Spleen (tissue), 11 donors: ENCODE measurements at regions not wholly inside any gene's neighbourhood (a gene's known extent, or its start where the extent isn't known, plus 50 kb on each side); places are given as distances from the start of the nearest gene placed in this dataset.

Experiments used
- DNase-seq: peaks from one replicate; pipeline ENCODE4 v3.0.0-alpha.2; 2020
- H3K27ac ChIP-seq, 8 donors: fragments of 200-600 bp; sonication (generic) in 7 of 8; 1 replicate in 4 of 8; 2 replicates in 4 of 8; pipeline versions ENCODE4 v1.5.0 to v1.8.0; 2016 to 2021; ENCODE audit warnings: inconsistent platforms in 4 of 8, mild to moderate bottlenecking in 4 of 8, moderate library complexity in 1 of 8
- H3K27me3 ChIP-seq, 7 donors: fragments of 200-600 bp; sonication (generic) in 6 of 7; replicated peaks in 1 of 7; 1 replicate in 4 of 7; 2 replicates in 3 of 7; pipeline versions ENCODE4 v1.5.0 to v1.8.0; 2016 to 2021; ENCODE audit warnings: inconsistent platforms in 3 of 7, mild to moderate bottlenecking in 1 of 7
- H3K36me3 ChIP-seq, 6 donors: fragments of 200-600 bp; sonication (generic) in 5 of 6; 1 replicate in 4 of 6; 2 replicates in 2 of 6; pipeline versions ENCODE4 v1.5.0 to v1.8.0; 2016 to 2021; ENCODE audit warnings: inconsistent platforms in 2 of 6
- H3K4me1 ChIP-seq, 6 donors: fragments of 200-600 bp; sonication (generic) in 5 of 6; 1 replicate in 3 of 6; 2 replicates in 3 of 6; pipeline versions ENCODE4 v1.5.0 to v1.8.0; 2016 to 2021; ENCODE audit warnings: inconsistent platforms in 3 of 6
- H3K4me3 ChIP-seq, 8 donors: fragments of 200-600 bp; sonication (generic) in 7 of 8; 1 replicate in 4 of 8; 2 replicates in 4 of 8; pipeline versions ENCODE4 v1.5.0 to v1.8.0; 2016 to 2021; ENCODE audit warnings: inconsistent platforms in 4 of 8, mild to moderate bottlenecking in 4 of 8, moderate library complexity in 2 of 8
- H3K9me3 ChIP-seq, 8 donors: fragments of 200-600 bp; sonication (generic) in 7 of 8; 1 replicate in 4 of 8; 2 replicates in 4 of 8; pipeline versions ENCODE4 v1.5.0 to v1.8.0; 2016 to 2021; ENCODE audit warnings: inconsistent platforms in 4 of 8
- POLR2A ChIP-seq, 3 donors: fragments of 450-650 bp; IDR thresholded peaks; one replicate each; pipeline ENCODE4 v1.5.1; 2017; ENCODE audit warnings: antibody characterized with exemption in 3 of 3, mild to moderate bottlenecking in 1 of 3
- POLR2AphosphoS5 ChIP-seq, 3 donors: sonication (generic); formaldehyde crosslinking; IDR thresholded peaks; one replicate each; pipeline ENCODE4 v1.5.1; 2017; ENCODE audit warnings: antibody characterized with exemption in 3 of 3
- WGBS, 5 donors: extraction: QIAGEN DNeasy Blood & Tissue Kit in 3 of 5; methylation state at CpG; one replicate each; pipeline versions ENCODE4 v1.1.5 to v1.1.7; 2013 to 2018; 5-methylcytosine and 5-hydroxymethylcytosine counted together
- intact Hi-C: fragments of 100-400 bp; cut with DNase I; formaldehyde crosslinking; loops from one replicate; pipeline ENCODE4 v1.15.0; 2023; ENCODE audit warnings: low total_unique reads
- TF ChIP-seq, protein P1 (sequence below), 11 experiments: fragments of 200-600 bp in 7 of 11; fragments of 450-650 bp in 4 of 11; sonication (generic) in 4 of 11; IDR thresholded peaks in 8 of 11; conservative IDR thresholded peaks in 3 of 11; 1 replicate in 7 of 11; 2 replicates in 4 of 11; pipeline versions ENCODE4 v1.4.0 to v1.8.0; 2016 to 2021; ENCODE audit warnings: antibody characterized with exemption in 11 of 11, inconsistent platforms in 4 of 11, mild to moderate bottlenecking in 1 of 11
- donor health status: healthy with polysubstance abuse.
- donor health status: DM: no; HTN: no; CAD: no; lungs with moderate emphysema.
- donor health status: DM: no; HTN: no; CAD: no.
- donor health status: Bipolar disorder and iron deficiency.
- donor health status: healthy.
- donor health status: DM: no; HTN: no; CAD: no.
- donor health status: DM: yes; HTN: yes; CAD: no.

- TF ChIP-seq POLR2AphosphoS5 (IDR thresholded peaks at IDR 0.05) (peak in 1 of 3 donors; percentile 30), POLR2A (IDR thresholded peaks at IDR 0.05) (no peak)
- TF ChIP-seq, protein P1, sequence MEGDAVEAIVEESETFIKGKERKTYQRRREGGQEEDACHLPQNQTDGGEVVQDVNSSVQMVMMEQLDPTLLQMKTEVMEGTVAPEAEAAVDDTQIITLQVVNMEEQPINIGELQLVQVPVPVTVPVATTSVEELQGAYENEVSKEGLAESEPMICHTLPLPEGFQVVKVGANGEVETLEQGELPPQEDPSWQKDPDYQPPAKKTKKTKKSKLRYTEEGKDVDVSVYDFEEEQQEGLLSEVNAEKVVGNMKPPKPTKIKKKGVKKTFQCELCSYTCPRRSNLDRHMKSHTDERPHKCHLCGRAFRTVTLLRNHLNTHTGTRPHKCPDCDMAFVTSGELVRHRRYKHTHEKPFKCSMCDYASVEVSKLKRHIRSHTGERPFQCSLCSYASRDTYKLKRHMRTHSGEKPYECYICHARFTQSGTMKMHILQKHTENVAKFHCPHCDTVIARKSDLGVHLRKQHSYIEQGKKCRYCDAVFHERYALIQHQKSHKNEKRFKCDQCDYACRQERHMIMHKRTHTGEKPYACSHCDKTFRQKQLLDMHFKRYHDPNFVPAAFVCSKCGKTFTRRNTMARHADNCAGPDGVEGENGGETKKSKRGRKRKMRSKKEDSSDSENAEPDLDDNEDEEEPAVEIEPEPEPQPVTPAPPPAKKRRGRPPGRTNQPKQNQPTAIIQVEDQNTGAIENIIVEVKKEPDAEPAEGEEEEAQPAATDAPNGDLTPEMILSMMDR (IDR thresholded peaks at IDR 0.05 in 8 of 11, conservative IDR thresholded peaks at IDR 0.05 in 3 of 11) = peak in 1 of 11 experiments; percentile 21
- WGBS, 5 donors = 25 to 50% (median 38%) methylated on average over 4 of the region's 4 CpGs
- peak overlapping the region; percentile 1 to 86 (median 82) for H3K27ac ChIP-seq
Measured at GRCh38 chr2:64852771-64853241, 136.4 kb upstream of the SLC1A4 start.

DNA sequence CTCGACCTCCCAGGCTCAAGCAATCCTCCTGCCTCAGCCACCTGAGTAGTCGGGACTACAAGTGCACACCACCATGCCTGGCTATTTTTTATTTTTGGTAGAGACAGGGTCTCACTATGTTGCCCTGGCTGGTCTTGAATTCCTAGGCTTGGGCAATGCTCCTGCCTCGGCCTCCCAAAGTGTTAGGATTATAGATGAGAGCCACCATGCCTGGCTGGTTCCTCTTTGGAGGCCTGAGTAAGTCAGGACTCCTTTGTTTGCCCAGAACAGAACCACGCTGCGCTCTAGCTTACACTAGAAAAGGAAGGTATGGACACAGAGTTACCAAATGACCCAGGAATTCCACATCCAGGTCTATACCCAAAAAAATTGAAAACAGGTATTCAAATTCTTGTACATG, 135.9 kb upstream of the SLC1A4 start:
- no peaks in the 10 kb centered on the region for H3K27me3 ChIP-seq
- H3K4me1 ChIP-seq = peaks cover 7 to 85% (median 53%) of the 10 kb centered on the region in 6 donors
- peak overlapping the region; percentile 1 to 86 (median 82) for H3K27ac ChIP-seq
- 59 to 83% (median 71%) methylated on average over 5 of the region's 5 CpGs for WGBS, 5 donors
- DNase-seq = no peak
- intact Hi-C loops = no loop called here
- no peaks in the 10 kb centered on the region for H3K9me3 ChIP-seq
- TF ChIP-seq POLR2A (IDR thresholded peaks at IDR 0.05) (no peak), POLR2AphosphoS5 (IDR thresholded peaks at IDR 0.05) (no peak)
- TF ChIP-seq, protein P1 (IDR thresholded peaks at IDR 0.05 in 8 of 11, conservative IDR thresholded peaks at IDR 0.05 in 3 of 11) = no peak
- peak overlapping the region in 1 of 8 donors; percentile 37 for H3K4me3 ChIP-seq
- no peaks in the 10 kb centered on the region for H3K36me3 ChIP-seq

More at GRCh38 chr2:64852771-64853241, 136.4 kb upstream of the SLC1A4 start:
- no peak for DNase-seq
- H3K9me3 ChIP-seq = no peaks in the 10 kb centered on the region
- H3K36me3 ChIP-seq = no peaks in the 10 kb centered on the region
- intact Hi-C loops = no loop called here
- H3K27me3 ChIP-seq = no peaks in the 10 kb centered on the region
- H3K4me3 ChIP-seq = peak overlapping the region in 1 of 8 donors; percentile 37
- H3K4me1 ChIP-seq = peaks cover 3 to 85% (median 48%) of the 10 kb centered on the region in 6 donors

DNA sequence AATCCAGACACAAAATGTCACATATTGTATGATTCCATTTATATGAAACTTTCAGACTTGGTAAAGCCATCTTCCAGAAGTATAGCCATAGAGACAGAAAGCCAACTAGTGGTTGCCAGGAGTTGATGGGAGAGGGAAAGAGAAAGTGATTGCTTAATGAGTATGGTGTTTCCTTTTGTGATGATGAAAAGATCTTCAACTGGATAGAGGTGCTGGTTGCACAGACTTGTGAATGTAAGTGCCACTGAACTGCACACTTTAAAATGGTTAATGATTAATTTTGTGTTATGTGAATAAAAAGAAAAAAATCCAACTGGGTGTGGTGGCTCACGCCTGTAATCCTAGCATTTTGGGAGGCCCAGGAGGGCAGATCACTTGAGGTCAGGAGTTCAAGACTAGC, 135.3 kb upstream of the SLC1A4 start:
- Histone ChIP-seq H3K4me3 (peak overlapping the region in 1 of 8 donors; percentile 37), H3K27me3 (no peaks in the 10 kb centered on the region), H3K9me3 (no peaks in the 10 kb centered on the region), H3K36me3 (no peaks in the 10 kb centered on the region), H3K27ac (peak overlapping the region in 7 of 8 donors; percentile 29 to 86 (median 82)), H3K4me1 (peaks cover 13 to 85% (median 57%) of the 10 kb centered on the region in 6 donors)
- TF ChIP-seq POLR2AphosphoS5 (IDR thresholded peaks at IDR 0.05) = no peak
- TF ChIP-seq, protein P1 (IDR thresholded peaks at IDR 0.05 in 8 of 11, conservative IDR thresholded peaks at IDR 0.05 in 3 of 11) = no peak
- TF ChIP-seq POLR2A (IDR thresholded peaks at IDR 0.05) = no peak
- intact Hi-C loops = no loop called here
- DNase-seq = no peak
- 71 to 93% (median 86%) methylated on average over 1 of the region's 1 CpG for WGBS, 5 donors

- Histone ChIP-seq H3K27ac (peak overlapping the region in 6 of 8 donors; percentile 58 to 86 (median 82)), H3K36me3 (no peaks in the 10 kb centered on the region), H3K4me3 (no peak overlapping the region), H3K27me3 (peaks cover 0 to 8% (median 0%) of the 10 kb centered on the region in 7 donors), H3K4me1 (peaks cover 18 to 90% (median 63%) of the 10 kb centered on the region in 6 donors), H3K9me3 (no peaks in the 10 kb centered on the region)
- intact Hi-C loops = no loop called here
- WGBS, 5 donors = 63 to 91% (median 81%) methylated on average over 1 of the region's 1 CpG
- TF ChIP-seq, protein P1 (IDR thresholded peaks at IDR 0.05 in 8 of 11, conservative IDR thresholded peaks at IDR 0.05 in 3 of 11) = no peak
- TF ChIP-seq POLR2AphosphoS5 (IDR thresholded peaks at IDR 0.05) (peak in 1 of 3 donors; percentile 58), POLR2A (IDR thresholded peaks at IDR 0.05) (no peak)
- DNase-seq = no peak
Measured at GRCh38 chr2:64854773-64855237, 134.4 kb upstream of the SLC1A4 start.
